SU-DHL-6 (cell line): ENCODE measurements at regions not wholly inside any gene's neighbourhood (a gene's known extent, or its start where the extent isn't known, plus 50 kb on each side); places are given as distances from the start of the nearest gene placed in this dataset.

Experiments
- H2AFZ ChIP-seq: fragments of 200-600 bp; sonication (generic); 2 replicates; pipeline ENCODE4 v1.6.1; 2014; ENCODE audit warnings: low read depth, mild to moderate bottlenecking, moderate library complexity, mixed read lengths, antibody characterized with exemption, low read length; ENCODE audit not compliant: severe bottlenecking
- H3F3A ChIP-seq: fragments of 200-600 bp; shearing (Covaris generic); 2 replicates; pipeline ENCODE4 v1.6.0; 2016; ENCODE audit warnings: antibody characterized with exemption, mild to moderate bottlenecking; ENCODE audit not compliant: insufficient read depth
- H3K27ac ChIP-seq: fragments of 200-600 bp; sonication (generic); 2 replicates; pipeline ENCODE4 v1.5.1; 2016; ENCODE audit warnings: low read depth, mild to moderate bottlenecking, low read length, moderate library complexity, mixed read lengths
- H3K27me3 ChIP-seq: fragments of 200-600 bp; sonication (generic), shearing (Covaris generic); 2 replicates; pipeline ENCODE4 v1.6.0; 2014; ENCODE audit warnings: mild to moderate bottlenecking, low read length
- H3K36me3 ChIP-seq: fragments of 200-600 bp; sonication (generic); 2 replicates; pipeline ENCODE4 v1.6.1; 2014; ENCODE audit warnings: mild to moderate bottlenecking, low read length, mixed read lengths
- H3K4me2 ChIP-seq: fragments of 300-600, 200-600 bp; shearing (Covaris generic), sonication (generic); 2 replicates; pipeline ENCODE4 v1.6.0; 2014; ENCODE audit warnings: low read length, low read depth, mild to moderate bottlenecking; ENCODE audit not compliant: poor library complexity, severe bottlenecking
- H3K4me3 ChIP-seq: fragments of 200-600 bp; sonication (generic); 2 replicates; pipeline ENCODE4 v1.5.1; 2014; ENCODE audit warnings: antibody characterized with exemption, low read length, mild to moderate bottlenecking, mixed read lengths; ENCODE audit not compliant: insufficient read depth, poor library complexity, severe bottlenecking
- H3K79me2 ChIP-seq: fragments of 200-600 bp; sonication (generic); 2 replicates; pipeline ENCODE4 v1.6.1; 2014; ENCODE audit warnings: mild to moderate bottlenecking, low read length, moderate library complexity; ENCODE audit not compliant: insufficient read depth
- H3K9ac ChIP-seq: fragments of 200-600 bp; sonication (generic); 2 replicates; pipeline ENCODE4 v1.7.0; 2014; ENCODE audit warnings: mild to moderate bottlenecking, low read length
- H3K9me2 ChIP-seq: fragments of 200-600 bp; sonication (generic); replicated peaks from 2 replicates; pipeline ENCODE4 v1.6.1; 2014; ENCODE audit warnings: low read length; ENCODE audit not compliant: insufficient read depth
- H3K9me3 ChIP-seq: fragments of 200-600 bp; sonication (generic); 2 replicates; pipeline ENCODE4 v1.6.1; 2014; ENCODE audit warnings: low read length, mixed read lengths; ENCODE audit not compliant: insufficient read depth
- H4K20me1 ChIP-seq: fragments of 200-600 bp; sonication (generic); 2 replicates; pipeline ENCODE4 v1.6.1; 2014; ENCODE audit warnings: low read depth, mild to moderate bottlenecking, antibody characterized with exemption, low read length, moderate library complexity, mixed read lengths
- EZH2phosphoT487 ChIP-seq: fragments of 200-600 bp; sonication (generic), shearing (Covaris generic); conservative IDR thresholded peaks from 2 replicates; pipeline ENCODE4 v1.6.1; 2018; ENCODE audit warnings: mild to moderate bottlenecking, antibody characterized with exemption, low read length, moderate library complexity, mixed read lengths
- TF ChIP-seq, protein P1 (sequence below): fragments of 200-600 bp; sonication (generic); IDR thresholded peaks from one replicate; pipeline ENCODE4 v1.5.1; 2017; ENCODE audit warnings: antibody characterized with exemption, mild to moderate bottlenecking, low read length, moderate library complexity; ENCODE audit not compliant: insufficient read depth, poor library complexity, severe bottlenecking

DNA sequence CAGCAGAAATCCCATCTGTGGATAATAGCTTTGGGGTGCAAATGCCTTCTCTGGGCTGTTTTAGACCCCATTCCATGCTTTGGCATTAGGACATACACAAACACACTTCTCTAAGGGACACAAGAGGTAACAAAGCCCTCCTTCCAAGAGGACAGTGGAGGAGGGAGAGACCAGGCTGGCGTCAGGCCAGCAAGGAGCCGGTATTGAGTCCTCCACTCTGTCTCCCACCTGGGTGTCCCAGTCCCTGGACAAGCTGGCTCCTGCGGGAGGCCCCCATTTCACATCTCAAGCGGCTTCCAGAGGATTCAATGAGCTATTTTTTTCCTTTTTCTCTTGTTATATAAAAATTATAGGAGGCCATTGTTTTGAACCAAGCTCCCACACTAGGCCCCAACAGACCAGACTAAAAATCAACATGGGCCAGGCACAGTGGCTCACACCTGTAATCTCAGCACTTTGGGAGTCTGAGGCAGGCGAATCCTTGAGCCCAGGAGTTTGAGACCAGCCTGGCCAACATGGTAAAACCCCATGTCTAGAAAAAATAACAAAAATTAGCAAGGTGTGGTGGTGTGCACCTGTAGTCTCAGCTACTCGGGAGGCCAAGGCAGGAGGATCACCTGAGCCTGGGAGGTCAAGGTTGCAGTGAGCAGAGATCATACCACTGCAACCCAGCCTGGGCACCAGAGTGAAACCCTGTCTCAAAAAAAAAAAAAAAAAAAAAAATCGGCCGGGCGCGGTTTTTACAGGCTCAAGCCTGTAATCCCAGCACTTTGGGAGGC is 142.9 kb downstream of the TOMM20 start:
- Histone ChIP-seq H3K27ac (no peak overlapping the region), H3K4me2 (no peak overlapping the region), H3K9me3 (no peaks in the 10 kb centered on the region), H3K9ac (no peak overlapping the region), H2AFZ (no peak overlapping the region), H3F3A (peaks cover 19% of the 10 kb centered on the region; the same call in 1 of the 2 replicates), H4K20me1 (no peaks in the 10 kb centered on the region), H3K36me3 (no peaks in the 10 kb centered on the region), H3K9me2 (no peaks in the 10 kb centered on the region), H3K79me2 (no peaks in the 10 kb centered on the region), H3K4me3 (no peak overlapping the region), H3K27me3 (no peaks in the 10 kb centered on the region)
- no peak for TF ChIP-seq EZH2phosphoT487
- TF ChIP-seq, protein P1, sequence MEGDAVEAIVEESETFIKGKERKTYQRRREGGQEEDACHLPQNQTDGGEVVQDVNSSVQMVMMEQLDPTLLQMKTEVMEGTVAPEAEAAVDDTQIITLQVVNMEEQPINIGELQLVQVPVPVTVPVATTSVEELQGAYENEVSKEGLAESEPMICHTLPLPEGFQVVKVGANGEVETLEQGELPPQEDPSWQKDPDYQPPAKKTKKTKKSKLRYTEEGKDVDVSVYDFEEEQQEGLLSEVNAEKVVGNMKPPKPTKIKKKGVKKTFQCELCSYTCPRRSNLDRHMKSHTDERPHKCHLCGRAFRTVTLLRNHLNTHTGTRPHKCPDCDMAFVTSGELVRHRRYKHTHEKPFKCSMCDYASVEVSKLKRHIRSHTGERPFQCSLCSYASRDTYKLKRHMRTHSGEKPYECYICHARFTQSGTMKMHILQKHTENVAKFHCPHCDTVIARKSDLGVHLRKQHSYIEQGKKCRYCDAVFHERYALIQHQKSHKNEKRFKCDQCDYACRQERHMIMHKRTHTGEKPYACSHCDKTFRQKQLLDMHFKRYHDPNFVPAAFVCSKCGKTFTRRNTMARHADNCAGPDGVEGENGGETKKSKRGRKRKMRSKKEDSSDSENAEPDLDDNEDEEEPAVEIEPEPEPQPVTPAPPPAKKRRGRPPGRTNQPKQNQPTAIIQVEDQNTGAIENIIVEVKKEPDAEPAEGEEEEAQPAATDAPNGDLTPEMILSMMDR, result no peak

DNA sequence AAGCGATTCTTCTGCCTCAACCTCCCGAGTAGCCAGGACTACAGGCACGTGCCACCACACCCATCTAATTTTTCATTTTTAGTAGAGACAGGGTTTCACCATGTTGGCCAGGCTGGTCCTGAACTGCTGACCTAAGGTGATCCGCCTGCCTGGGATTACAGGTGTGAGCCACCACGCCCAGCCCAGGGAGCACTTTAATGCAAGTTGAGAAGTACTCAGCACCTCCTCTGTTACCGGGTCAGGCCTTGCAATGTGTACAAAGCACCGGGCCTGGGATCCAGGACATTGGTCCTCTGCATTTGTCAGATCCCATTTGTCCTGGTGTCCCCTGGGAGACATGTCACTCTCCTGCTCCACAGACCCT is 143.6 kb downstream of the TOMM20 start:
- no peak for TF ChIP-seq EZH2phosphoT487
- no peak overlapping the region for H3K4me2 ChIP-seq
- no peaks in the 10 kb centered on the region for H3K36me3 ChIP-seq
- H2AFZ ChIP-seq, result no peak overlapping the region
- no peaks in the 10 kb centered on the region for H3K9me3 ChIP-seq
- H3K27ac ChIP-seq, result no peak overlapping the region
- H4K20me1 ChIP-seq, result no peaks in the 10 kb centered on the region
- no peak overlapping the region for H3K4me3 ChIP-seq
- peaks cover 19% of the 10 kb centered on the region; the same call in 1 of the 2 replicates for H3F3A ChIP-seq
- H3K79me2 ChIP-seq, result no peaks in the 10 kb centered on the region
- H3K9ac ChIP-seq, result no peak overlapping the region
- no peaks in the 10 kb centered on the region for H3K9me2 ChIP-seq
- H3K27me3 ChIP-seq, result no peaks in the 10 kb centered on the region

DNA sequence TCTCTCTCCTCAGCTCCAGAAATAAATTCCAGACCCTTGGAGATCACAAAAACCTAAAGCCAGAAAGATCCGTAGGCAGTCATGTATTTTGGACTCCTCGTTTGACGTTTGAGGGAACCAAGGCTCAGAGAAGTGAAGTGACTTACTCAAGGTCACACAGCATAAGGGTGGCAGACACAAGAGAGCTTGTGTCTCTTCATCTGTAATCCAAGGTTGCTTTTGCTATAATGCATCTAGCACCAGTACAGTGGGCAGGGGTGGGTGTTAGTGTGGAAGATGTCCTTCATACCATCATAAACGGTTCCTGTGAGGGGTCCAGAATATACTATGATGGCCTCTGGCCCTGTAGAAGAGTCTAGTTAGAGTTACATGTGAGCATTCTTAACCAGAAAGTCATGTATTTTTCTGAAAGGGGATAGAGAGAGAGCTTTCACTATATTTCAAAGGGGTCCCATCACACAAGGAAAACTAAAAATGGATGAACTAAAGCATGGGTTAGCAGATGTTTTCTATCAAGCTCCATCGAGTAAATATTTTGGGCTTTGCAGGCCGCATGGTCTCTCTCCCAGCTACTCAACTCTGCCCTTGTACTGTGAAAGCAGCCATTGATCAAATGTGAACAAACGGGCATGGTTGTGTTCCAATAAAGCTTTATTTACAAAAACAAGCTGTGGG is 144.9 kb downstream of the TOMM20 start:
- Histone ChIP-seq H3K27me3 (no peaks in the 10 kb centered on the region), H3K4me2 (no peak overlapping the region), H3K4me3 (no peak overlapping the region), H2AFZ (peak overlapping the region; percentile 60), H4K20me1 (no peaks in the 10 kb centered on the region), H3F3A (peaks cover 25% of the 10 kb centered on the region), H3K27ac (peak overlapping the region; percentile 54), H3K79me2 (no peaks in the 10 kb centered on the region), H3K36me3 (no peaks in the 10 kb centered on the region), H3K9me3 (no peaks in the 10 kb centered on the region), H3K9ac (no peak overlapping the region), H3K9me2 (no peaks in the 10 kb centered on the region)
- TF ChIP-seq, protein P1, result no peak
- TF ChIP-seq EZH2phosphoT487, result no peak

DNA sequence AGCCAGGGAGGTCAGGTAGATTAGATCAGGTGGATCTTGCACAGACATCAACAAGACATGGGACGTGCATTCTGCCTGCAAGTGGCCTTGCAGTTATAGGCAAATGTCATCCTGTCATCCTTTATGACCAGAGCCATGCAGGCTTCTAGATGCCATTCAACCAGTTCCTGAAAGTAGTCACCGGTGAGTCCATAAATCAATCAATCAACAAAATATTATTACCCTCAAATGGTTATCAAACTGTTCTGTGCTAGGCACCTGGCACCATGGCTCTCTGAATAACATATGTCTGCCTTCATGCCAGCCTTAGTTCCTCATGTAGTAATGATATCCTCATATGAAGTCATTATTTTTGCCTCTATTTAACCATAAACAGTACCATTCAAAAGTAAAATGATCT is 146.9 kb downstream of the TOMM20 start:
- Histone ChIP-seq H3K4me2 (no peak overlapping the region), H3K4me3 (no peak overlapping the region), H4K20me1 (no peaks in the 10 kb centered on the region), H3K9ac (no peak overlapping the region), H3K9me3 (no peaks in the 10 kb centered on the region), H3K9me2 (no peaks in the 10 kb centered on the region), H3K27ac (no peak overlapping the region), H3F3A (peaks cover 43% of the 10 kb centered on the region), H3K36me3 (no peaks in the 10 kb centered on the region), H2AFZ (no peak overlapping the region), H3K27me3 (no peaks in the 10 kb centered on the region), H3K79me2 (no peaks in the 10 kb centered on the region)
- no peak for TF ChIP-seq EZH2phosphoT487
- TF ChIP-seq, protein P1, result no peak
